ENCODE measurements at regions not wholly inside any gene's neighbourhood (a gene's known extent, or its start where the extent isn't known, plus 50 kb on each side); places are given as distances from the start of the nearest gene placed in this dataset.

DNA sequence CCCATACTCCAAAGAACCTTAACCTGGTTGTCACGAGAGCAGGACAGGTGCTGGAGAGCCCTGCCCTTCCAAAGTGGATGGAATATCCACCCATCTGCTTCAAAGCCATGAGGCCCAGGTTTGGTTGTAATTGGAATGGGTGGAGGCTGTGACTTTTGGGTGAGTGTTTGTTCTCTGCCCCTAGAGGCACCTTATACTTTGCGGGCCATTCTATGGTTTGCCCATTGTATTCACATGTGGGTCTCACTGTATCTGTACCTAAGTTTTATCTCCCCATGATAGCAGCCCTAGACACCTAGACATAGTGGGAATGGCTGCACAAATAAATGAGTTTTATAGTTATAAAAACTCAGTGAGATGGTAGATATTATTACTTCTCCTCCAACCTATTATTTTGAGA, 67.1 kb upstream of the NAA20 start:
- TF ChIP-seq, protein P1, sequence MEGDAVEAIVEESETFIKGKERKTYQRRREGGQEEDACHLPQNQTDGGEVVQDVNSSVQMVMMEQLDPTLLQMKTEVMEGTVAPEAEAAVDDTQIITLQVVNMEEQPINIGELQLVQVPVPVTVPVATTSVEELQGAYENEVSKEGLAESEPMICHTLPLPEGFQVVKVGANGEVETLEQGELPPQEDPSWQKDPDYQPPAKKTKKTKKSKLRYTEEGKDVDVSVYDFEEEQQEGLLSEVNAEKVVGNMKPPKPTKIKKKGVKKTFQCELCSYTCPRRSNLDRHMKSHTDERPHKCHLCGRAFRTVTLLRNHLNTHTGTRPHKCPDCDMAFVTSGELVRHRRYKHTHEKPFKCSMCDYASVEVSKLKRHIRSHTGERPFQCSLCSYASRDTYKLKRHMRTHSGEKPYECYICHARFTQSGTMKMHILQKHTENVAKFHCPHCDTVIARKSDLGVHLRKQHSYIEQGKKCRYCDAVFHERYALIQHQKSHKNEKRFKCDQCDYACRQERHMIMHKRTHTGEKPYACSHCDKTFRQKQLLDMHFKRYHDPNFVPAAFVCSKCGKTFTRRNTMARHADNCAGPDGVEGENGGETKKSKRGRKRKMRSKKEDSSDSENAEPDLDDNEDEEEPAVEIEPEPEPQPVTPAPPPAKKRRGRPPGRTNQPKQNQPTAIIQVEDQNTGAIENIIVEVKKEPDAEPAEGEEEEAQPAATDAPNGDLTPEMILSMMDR (tag by site-specific recombination; IDR thresholded peaks at IDR 0.05), result no peak
- TF ChIP-seq, protein P2, sequence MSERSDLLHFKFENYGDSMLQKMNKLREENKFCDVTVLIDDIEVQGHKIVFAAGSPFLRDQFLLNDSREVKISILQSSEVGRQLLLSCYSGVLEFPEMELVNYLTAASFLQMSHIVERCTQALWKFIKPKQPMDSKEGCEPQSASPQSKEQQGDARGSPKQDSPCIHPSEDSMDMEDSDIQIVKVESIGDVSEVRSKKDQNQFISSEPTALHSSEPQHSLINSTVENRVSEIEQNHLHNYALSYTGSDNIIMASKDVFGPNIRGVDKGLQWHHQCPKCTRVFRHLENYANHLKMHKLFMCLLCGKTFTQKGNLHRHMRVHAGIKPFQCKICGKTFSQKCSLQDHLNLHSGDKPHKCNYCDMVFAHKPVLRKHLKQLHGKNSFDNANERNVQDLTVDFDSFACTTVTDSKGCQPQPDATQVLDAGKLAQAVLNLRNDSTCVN (tag by site-specific recombination; optimal IDR thresholded peaks at IDR 0.05), result no peak
- TF ChIP-seq ZBTB8A (tag by site-specific recombination; IDR thresholded peaks at IDR 0.05) (no peak), ZFP69B (tag by site-specific recombination; IDR thresholded peaks at IDR 0.05) (no peak), SP2 (tag by site-specific recombination; IDR thresholded peaks at IDR 0.05) (no peak)

Data from HEK293 (cell line).